Inflammatory macrophage treated with lipopolysaccharide for 1 hour (primary cell): ENCODE measurements at regions not wholly inside any gene's neighbourhood (a gene's known extent, or its start where the extent isn't known, plus 50 kb on each side); places are given as distances from the start of the nearest gene placed in this dataset.

ENCODE experiments used
- DNase-seq, 2 donors: peaks; one replicate each; pipeline ENCODE4 v3.0.0-alpha.2; 2020 to 2022

GRCh38 chr4:98758182-98758581 is 99.8 kb upstream of the TSPAN5 start:
- no peak for DNase-seq

- no peak for DNase-seq
Observed at GRCh38 chr4:98754736-98755135, 96.3 kb upstream of the TSPAN5 start.

GRCh38 chr4:98749206-98749605 is 90.8 kb upstream of the TSPAN5 start:
- DNase-seq = no peak

GRCh38 chr4:98748609-98749008 is 90.2 kb upstream of the TSPAN5 start:
- no peak for DNase-seq

- no peak for DNase-seq
Observed at GRCh38 chr4:98747393-98748091, 89.1 kb upstream of the TSPAN5 start.

- no peak for DNase-seq
Observed at GRCh38 chr4:98746936-98747335, 88.5 kb upstream of the TSPAN5 start.

- no peak for DNase-seq
Observed at GRCh38 chr4:98746530-98746929, 88.1 kb upstream of the TSPAN5 start.

GRCh38 chr4:98745366-98745765 is 87.0 kb upstream of the TSPAN5 start:
- peak in 1 of 2 donors; percentile 2 for DNase-seq

- DNase-seq = no peak
Observed at GRCh38 chr4:98744372-98745150, 86.2 kb upstream of the TSPAN5 start.

GRCh38 chr4:98741952-98742351 is 83.5 kb upstream of the TSPAN5 start:
- no peak for DNase-seq

GRCh38 chr4:98739751-98740150 is 81.3 kb upstream of the TSPAN5 start:
- no peak for DNase-seq

GRCh38 chr4:98733601-98734000 is 75.2 kb upstream of the TSPAN5 start:
- DNase-seq = no peak

- no peak for DNase-seq
Observed at GRCh38 chr4:98728871-98729270, 70.5 kb upstream of the TSPAN5 start.

- DNase-seq = no peak
Observed at GRCh38 chr4:98728433-98728832, 70.0 kb upstream of the TSPAN5 start.

- no peak for DNase-seq
Observed at GRCh38 chr4:98722000-98722399, 63.6 kb upstream of the TSPAN5 start.

GRCh38 chr4:98720871-98721480 is 62.6 kb upstream of the TSPAN5 start:
- no peak for DNase-seq

GRCh38 chr4:98716796-98717195 is 58.4 kb upstream of the TSPAN5 start:
- no peak for DNase-seq

GRCh38 chr4:98712607-98713006 is 54.2 kb upstream of the TSPAN5 start:
- DNase-seq = no peak

- DNase-seq = no peak
Observed at GRCh38 chr4:98711526-98711925, 53.1 kb upstream of the TSPAN5 start.

GRCh38 chr4:98710831-98711230 is 52.4 kb upstream of the TSPAN5 start:
- DNase-seq = no peak
